Right renal cortex interstitium (tissue), 3 donors: ENCODE measurements at regions not wholly inside any gene's neighbourhood (a gene's known extent, or its start where the extent isn't known, plus 50 kb on each side); places are given as distances from the start of the nearest gene placed in this dataset.

ENCODE experiments used
- DNase-seq, 3 donors: peaks; one replicate each; pipeline ENCODE4 v3.0.0-alpha.2; 2013; ENCODE audit warnings: low read depth in 3 of 3, low spot score in 2 of 3

GRCh38 chr17:56735842-56736241 lies 97.9 kb downstream of the C17orf67 start:
- no peak for DNase-seq

- no peak for DNase-seq
Measured at GRCh38 chr17:56737421-56738161, 96.1 kb downstream of the C17orf67 start.

DNA sequence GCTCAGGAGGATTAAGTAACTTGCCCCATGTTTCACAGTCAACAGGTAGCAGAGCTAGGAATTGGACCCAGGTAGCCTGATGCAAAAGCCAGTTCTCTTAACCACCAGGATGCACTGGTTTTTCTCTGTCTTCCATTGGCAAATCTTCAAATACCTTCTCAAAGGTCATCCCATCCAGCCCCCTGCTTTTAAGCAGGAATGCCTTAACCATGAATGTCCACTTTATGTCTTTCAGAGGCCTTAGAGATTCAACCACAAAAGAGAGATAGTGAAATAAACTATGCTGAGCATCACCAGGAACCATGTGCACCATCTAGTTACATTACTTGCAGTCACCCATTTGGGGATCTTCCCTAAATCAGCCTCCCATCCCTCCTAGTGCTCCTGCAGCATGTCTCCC lies 94.3 kb downstream of the C17orf67 start:
- DNase-seq, result no peak

GRCh38 chr17:56739776-56740175 lies 93.9 kb downstream of the C17orf67 start:
- no peak for DNase-seq

- DNase-seq, result no peak
Measured at GRCh38 chr17:56740481-56740880, 93.2 kb downstream of the C17orf67 start.
